Endodermal cell (in vitro differentiated cells): ENCODE measurements at regions not wholly inside any gene's neighbourhood (a gene's known extent, or its start where the extent isn't known, plus 50 kb on each side); places are given as distances from the start of the nearest gene placed in this dataset.

Experiments
- DNase-seq: peaks from one replicate; pipeline ENCODE4 v3.0.0-alpha.2; 2017
- H3K27ac ChIP-seq: 2 replicates; pipeline ENCODE4 v1.5.1; 2013; ENCODE audit warnings: mild to moderate bottlenecking, low read depth, low read length, moderate library complexity
- H3K27me3 ChIP-seq: 2 replicates; pipeline ENCODE4 v1.6.1; 2013; ENCODE audit warnings: mild to moderate bottlenecking, low read length, moderate library complexity; ENCODE audit not compliant: insufficient read depth, control insufficient read depth, poor library complexity, severe bottlenecking
- H3K36me3 ChIP-seq: 2 replicates; pipeline ENCODE4 v1.7.0; 2013; ENCODE audit warnings: mild to moderate bottlenecking, low read length, moderate library complexity; ENCODE audit not compliant: control insufficient read depth, insufficient read depth
- H3K4me1 ChIP-seq: one replicate; pipeline ENCODE4 v1.7.0; 2013; ENCODE audit warnings: low read length; ENCODE audit not compliant: control insufficient read depth, insufficient read depth
- H3K4me3 ChIP-seq: 2 replicates; pipeline ENCODE4 v1.5.1; 2013; ENCODE audit warnings: mild to moderate bottlenecking, low read length, moderate library complexity
- H3K9ac ChIP-seq: 2 replicates; pipeline ENCODE4 v1.6.1; 2013; ENCODE audit warnings: mild to moderate bottlenecking, low read length, moderate library complexity; ENCODE audit not compliant: poor library complexity, severe bottlenecking; ENCODE audit errors: extremely low read depth
- H3K9me3 ChIP-seq: 2 replicates; pipeline ENCODE4 v1.6.1; 2013; ENCODE audit warnings: mild to moderate bottlenecking, low read length, moderate library complexity; ENCODE audit not compliant: control insufficient read depth
- H3K27ac Mint-ChIP-seq: 2 replicates; pipeline ENCODE4 v1.8.0; 2020; ENCODE audit warnings: mixed read lengths
- H3K27me3 Mint-ChIP-seq: 2 replicates; pipeline ENCODE4 v1.8.0; 2021; ENCODE audit warnings: mild to moderate bottlenecking, mixed read lengths; ENCODE audit not compliant: insufficient read depth
- H3K36me3 Mint-ChIP-seq: 2 replicates; pipeline ENCODE4 v1.8.0; 2020; ENCODE audit warnings: low read depth, mixed read lengths
- H3K4me1 Mint-ChIP-seq: 2 replicates; pipeline ENCODE4 v1.8.0; 2020; ENCODE audit warnings: mixed read lengths
- H3K4me3 Mint-ChIP-seq: 2 replicates; pipeline ENCODE4 v1.8.0; 2020; ENCODE audit warnings: mild to moderate bottlenecking, moderate library complexity, mixed read lengths
- H3K9me3 Mint-ChIP-seq: 2 replicates; pipeline ENCODE4 v1.8.0; 2020; ENCODE audit warnings: mild to moderate bottlenecking, mixed read lengths
- CTCF ChIP-seq: fragments of 200-600 bp; sonication (generic); conservative IDR thresholded peaks from 2 replicates; pipeline ENCODE4 v1.5.0; 2021; ENCODE audit warnings: antibody characterized with exemption, mild to moderate bottlenecking
- WGBS, 2 experiments: methylation state at CpG; one replicate each; pipeline versions ENCODE4 v1.1.5 to v1.1.7; 2013; ENCODE audit warnings: missing lambda C conversion rate in 2 of 2, mixed read lengths in 1 of 2; ENCODE audit not compliant: insufficient coverage in 1 of 2, insufficient read length in 1 of 2; 5-methylcytosine and 5-hydroxymethylcytosine counted together

GRCh38 chr11:104582431-104582830 is 315.8 kb downstream of the CASP12 start:
- Histone ChIP-seq H3K9ac (no peak overlapping the region), H3K9me3 (peaks cover 4% of the 10 kb centered on the region)

GRCh38 chr11:104581246-104581980 is 316.8 kb downstream of the CASP12 start:
- H3K27ac Mint-ChIP-seq, result peak overlapping the region; percentile 86

More at GRCh38 chr11:104582431-104582830, 315.8 kb downstream of the CASP12 start:
- Mint-ChIP-seq H3K36me3 (no peaks in the 10 kb centered on the region), H3K9me3 (no peaks in the 10 kb centered on the region), H3K4me3 (no peak overlapping the region), H3K27me3 (no peaks in the 10 kb centered on the region), H3K4me1 (peaks cover 6% of the 10 kb centered on the region), H3K27ac (no peak overlapping the region)
- no peaks in the 10 kb centered on the region for H3K4me1 ChIP-seq
- 98 to 100% methylated on average over 2 of the region's 2 CpGs for WGBS, 2 experiments
- no peak overlapping the region for H3K27ac ChIP-seq
- no peak for TF ChIP-seq CTCF
- no peaks in the 10 kb centered on the region for H3K27me3 ChIP-seq
- no peak overlapping the region for H3K4me3 ChIP-seq
- no peak for DNase-seq
- H3K36me3 ChIP-seq, result no peaks in the 10 kb centered on the region

GRCh38 chr11:104573441-104573990 is 324.7 kb downstream of the CASP12 start:
- H3K27ac ChIP-seq, result no peak overlapping the region
- no peaks in the 10 kb centered on the region for H3K36me3 ChIP-seq
- H3K27me3 ChIP-seq, result no peaks in the 10 kb centered on the region
- no peak for TF ChIP-seq CTCF
- Mint-ChIP-seq H3K27ac (no peak overlapping the region), H3K27me3 (no peaks in the 10 kb centered on the region), H3K4me1 (no peaks in the 10 kb centered on the region), H3K9me3 (peaks cover 14% of the 10 kb centered on the region), H3K4me3 (no peak overlapping the region), H3K36me3 (no peaks in the 10 kb centered on the region)
- H3K9me3 ChIP-seq, result peaks cover 9% of the 10 kb centered on the region
- no peak overlapping the region for H3K9ac ChIP-seq
- H3K4me1 ChIP-seq, result no peaks in the 10 kb centered on the region
- H3K4me3 ChIP-seq, result no peak overlapping the region
- DNase-seq, result no peak

More at GRCh38 chr11:104581246-104581980, 316.8 kb downstream of the CASP12 start:
- no peak for TF ChIP-seq CTCF
- H3K27ac ChIP-seq, result no peak overlapping the region
- H3K27me3 ChIP-seq, result no peaks in the 10 kb centered on the region
- peaks cover 4% of the 10 kb centered on the region for H3K9me3 ChIP-seq
- Mint-ChIP-seq H3K36me3 (no peaks in the 10 kb centered on the region), H3K9me3 (no peaks in the 10 kb centered on the region), H3K4me1 (peaks cover 6% of the 10 kb centered on the region), H3K27me3 (no peaks in the 10 kb centered on the region), H3K4me3 (no peak overlapping the region)
- 20 to 51% methylated on average over 1 to 2 of the region's 2 CpGs for WGBS, 2 experiments
- no peaks in the 10 kb centered on the region for H3K36me3 ChIP-seq
- H3K9ac ChIP-seq, result peak overlapping the region; percentile 24
- H3K4me1 ChIP-seq, result no peaks in the 10 kb centered on the region
- no peak for DNase-seq
- no peak overlapping the region for H3K4me3 ChIP-seq
